HG03439 (cell line): ENCODE measurements at regions not wholly inside any gene's neighbourhood (a gene's known extent, or its start where the extent isn't known, plus 50 kb on each side); places are given as distances from the start of the nearest gene placed in this dataset.

Experiments
- ATAC-seq: cut with Tn5 transposase; IDR thresholded peaks from one replicate; pipeline ENCODE4 v1.9.1; 2021; ENCODE audit warnings: mild to moderate bottlenecking, moderate library complexity; ENCODE audit not compliant: unreplicated experiment

DNA sequence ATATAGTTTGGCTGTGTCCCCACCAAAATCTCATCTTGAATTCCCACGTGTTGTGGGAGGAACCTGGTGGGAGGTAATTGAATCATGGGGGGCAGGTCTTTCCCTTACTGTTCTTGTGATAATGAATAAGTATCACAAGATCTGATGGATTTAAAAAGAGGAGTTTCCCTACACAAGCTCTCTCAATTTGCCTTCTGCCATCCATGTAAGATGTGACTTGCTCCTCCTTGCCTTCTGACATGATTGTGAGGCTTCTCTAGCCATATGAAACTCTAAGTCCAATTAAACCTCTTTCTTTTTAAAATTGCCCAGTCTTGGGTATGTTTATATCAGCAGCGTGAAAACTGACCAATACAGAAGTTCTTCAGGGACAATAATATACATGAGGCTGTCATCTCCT lies 425.1 kb downstream of the PABPC4L start:
- ATAC-seq = no peak

GRCh38 chr4:133775881-133776280 lies 425.7 kb downstream of the PABPC4L start:
- ATAC-seq = no peak

- no peak for ATAC-seq
Observed at GRCh38 chr4:133775469-133775868, 426.1 kb downstream of the PABPC4L start.

DNA sequence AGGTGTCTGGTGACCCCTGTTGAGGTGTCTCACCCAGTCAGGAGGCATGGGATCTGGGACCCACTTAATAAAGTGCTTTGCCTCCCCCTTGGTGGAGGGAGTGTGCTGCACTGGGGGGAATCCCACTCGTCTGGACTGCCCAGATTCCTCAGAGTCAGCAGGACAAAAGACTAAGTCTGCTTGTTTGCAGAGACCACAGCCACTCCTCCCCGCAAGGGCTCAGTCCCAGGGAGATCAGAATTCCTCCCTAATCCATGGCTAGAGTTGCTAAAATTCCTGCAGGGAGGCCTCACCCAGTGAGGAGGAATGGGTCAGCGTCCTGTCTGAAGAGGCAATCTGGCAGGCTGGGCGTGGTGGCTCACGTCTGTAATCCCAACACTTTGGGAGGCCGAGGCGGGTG lies 442.2 kb downstream of the PABPC4L start:
- ATAC-seq = no peak

- ATAC-seq = no peak
Observed at GRCh38 chr4:133741766-133742165, 459.8 kb downstream of the PABPC4L start.

DNA sequence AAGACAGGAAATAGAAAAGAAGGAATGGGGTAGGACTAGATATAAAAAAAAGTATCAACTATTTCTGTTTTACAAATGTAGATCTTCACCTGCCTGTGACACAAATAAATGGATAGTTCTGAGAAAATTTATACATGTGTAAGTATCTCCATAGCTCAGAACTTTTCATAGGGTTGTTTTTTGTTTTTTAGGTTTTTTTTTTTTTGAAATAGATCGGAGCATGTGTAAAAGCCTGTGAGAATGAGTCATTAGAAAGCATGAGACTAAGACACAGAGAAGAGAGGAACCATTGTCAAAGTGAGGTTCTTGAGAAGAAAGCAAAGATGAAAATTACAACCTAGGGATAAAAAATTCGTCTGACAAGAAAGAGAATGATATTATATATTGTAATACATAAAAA lies 481.6 kb downstream of the PABPC4L start:
- no peak for ATAC-seq

- no peak for ATAC-seq
Observed at GRCh38 chr4:133719098-133719497, 482.5 kb downstream of the PABPC4L start.

DNA sequence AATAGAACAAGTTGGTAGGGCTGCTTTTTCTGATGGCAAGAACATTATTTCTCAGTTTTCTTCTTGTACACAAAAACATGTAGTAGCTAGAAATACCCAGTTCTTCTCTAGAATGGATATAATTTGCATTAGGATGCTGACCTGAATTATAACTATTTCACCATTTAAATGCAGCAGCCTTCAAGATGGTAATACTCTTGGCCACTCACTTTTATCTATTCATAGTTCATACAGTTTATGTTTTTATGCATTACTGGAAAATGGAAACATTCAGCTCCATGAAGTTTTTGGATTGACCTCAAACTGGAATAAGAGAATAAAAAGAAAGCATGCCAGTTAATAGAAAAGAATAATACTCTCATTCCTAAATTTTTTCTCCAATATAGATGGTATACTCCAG lies 487.4 kb downstream of the PABPC4L start:
- no peak for ATAC-seq

GRCh38 chr4:133713340-133713739 lies 488.2 kb downstream of the PABPC4L start:
- ATAC-seq = no peak

GRCh38 chr4:133711817-133712216 lies 489.8 kb downstream of the PABPC4L start:
- ATAC-seq = no peak

GRCh38 chr4:133694416-133694815 lies 507.2 kb downstream of the PABPC4L start:
- no peak for ATAC-seq

DNA sequence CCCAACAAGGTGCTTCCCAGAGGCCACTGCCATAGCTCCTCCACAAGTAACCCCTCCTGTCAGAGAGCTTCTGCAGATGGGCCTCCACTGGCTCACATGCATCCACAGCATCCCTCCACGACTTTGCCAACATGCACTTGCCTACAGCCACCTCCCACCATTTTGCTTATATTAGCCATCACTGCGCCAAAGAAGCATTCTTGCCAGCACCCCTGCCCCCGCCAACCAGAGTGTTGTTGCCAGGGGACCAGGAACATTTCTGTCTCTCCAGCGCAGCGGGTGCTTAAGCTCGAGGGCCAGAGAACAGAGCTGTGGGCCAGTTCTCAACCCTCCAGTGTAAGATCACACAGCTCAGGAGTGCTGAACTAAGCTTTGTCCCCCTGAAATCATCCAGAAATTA lies 517.6 kb downstream of the PABPC4L start:
- ATAC-seq = no peak

DNA sequence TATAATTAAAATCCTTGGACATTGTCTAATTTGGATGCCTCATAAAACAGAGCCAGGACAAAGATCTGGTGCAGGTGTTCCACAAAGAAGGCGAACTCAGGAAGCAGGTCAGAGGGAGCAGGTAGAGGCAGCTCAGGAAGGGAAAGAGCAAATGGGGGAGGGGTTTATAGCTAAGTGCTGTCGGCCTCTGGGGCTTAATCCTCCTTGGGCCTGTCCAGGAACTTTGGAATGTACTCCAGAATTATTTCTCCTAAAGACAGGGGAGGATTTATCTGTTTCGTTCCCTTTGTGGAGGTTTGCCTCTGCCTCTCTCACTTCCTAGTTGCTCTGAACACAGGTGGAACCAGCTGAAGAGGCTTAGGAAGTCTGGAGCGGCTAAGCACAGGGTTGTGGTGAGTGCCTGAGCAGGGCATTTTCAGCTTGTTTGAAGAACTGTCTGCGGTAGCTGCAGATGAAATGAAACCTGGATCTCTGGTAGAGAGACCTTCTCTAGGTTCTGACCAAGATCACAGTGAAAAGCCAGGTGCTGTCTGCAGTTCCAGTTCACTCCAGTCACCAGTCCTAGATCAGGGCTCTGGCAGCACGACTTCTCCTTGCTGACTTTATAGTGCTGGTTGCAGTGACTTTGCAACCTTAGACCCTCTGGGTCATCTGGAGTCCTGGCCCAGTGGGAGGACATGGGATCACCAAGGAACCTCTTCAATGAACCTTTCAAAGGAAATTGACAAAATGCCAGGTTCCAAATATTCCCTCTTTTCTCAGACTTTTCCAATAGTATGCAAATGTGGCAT lies 519.2 kb downstream of the PCDH10 start:
- ATAC-seq = no peak

DNA sequence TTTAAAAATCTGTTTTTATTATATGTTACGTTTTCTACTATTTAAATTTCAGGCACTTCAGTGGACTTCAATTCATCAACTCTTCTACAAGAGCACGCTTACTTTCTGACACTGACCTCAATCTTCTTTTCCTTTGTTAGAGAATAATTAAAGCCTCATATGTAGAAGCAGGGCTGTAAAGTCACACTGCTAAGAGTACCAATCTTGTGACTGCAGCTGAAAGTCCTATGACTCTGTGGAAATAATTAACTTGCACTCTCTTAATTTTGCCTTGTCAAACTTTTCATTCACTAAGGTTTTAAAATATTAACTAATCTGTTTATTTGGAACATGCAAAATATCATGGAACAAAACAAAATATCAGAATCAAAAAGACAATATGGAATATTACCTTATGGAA lies 498.1 kb downstream of the PCDH10 start:
- no peak for ATAC-seq

DNA sequence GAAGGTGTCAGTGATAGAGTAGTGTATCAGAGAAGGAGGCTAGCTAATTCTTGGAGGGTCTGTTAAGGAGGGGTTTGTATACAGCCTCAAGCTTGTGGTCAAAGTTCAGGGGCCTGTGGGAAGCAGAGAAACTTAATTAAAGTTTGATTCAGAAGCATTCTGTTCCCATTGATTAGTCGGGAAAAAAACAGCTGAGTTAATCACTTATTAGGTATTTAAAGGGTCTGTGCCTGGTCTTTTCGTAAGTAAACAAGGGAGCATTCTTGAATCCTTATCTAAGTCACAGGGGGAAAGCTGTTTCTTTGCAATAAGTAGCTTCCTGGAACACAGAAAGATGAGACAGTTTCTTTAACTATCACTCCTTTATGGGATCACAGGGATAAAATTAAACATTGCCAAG lies 492.1 kb downstream of the PCDH10 start:
- no peak for ATAC-seq

DNA sequence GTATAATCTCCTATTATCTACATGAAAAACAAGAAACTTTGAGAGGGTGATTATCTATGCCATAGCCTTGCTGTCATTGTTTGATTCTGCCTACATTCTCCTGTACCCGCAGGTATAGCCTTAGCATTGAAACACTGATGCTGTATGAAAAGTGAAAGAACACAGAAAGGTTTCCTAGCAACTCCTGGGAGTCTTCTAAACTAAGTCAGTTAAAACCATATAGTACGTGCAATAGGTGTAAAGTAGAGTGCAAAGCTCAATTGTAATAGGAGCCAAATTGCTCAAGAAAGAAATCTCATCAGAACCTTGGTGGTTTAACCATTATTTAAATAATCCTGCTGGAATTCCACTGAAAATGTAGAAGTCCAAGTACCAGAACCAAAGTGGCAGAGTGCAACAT lies 489.7 kb downstream of the PCDH10 start:
- ATAC-seq = no peak

GRCh38 chr4:133637161-133637560 lies 488.1 kb downstream of the PCDH10 start:
- ATAC-seq = no peak

GRCh38 chr4:133624744-133625143 lies 475.6 kb downstream of the PCDH10 start:
- ATAC-seq = no peak

DNA sequence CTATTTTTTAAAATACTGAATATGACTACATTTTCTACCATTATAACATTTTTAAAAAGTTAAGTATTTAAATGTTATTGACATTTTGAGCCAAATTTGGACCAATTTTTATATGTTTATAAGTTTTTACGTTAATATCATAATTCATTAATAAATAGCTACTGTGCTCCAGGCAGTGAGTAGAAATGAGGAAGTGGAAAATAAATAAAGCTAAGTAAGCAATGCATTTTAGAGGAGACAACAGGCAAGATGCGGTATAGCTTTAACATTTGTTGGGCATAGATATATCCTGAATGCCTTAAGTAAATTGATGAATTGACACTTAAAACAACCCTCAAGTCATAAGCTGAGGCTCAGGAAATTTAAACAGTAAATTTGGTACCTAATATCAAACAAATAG lies 474.8 kb downstream of the PCDH10 start:
- ATAC-seq = no peak

DNA sequence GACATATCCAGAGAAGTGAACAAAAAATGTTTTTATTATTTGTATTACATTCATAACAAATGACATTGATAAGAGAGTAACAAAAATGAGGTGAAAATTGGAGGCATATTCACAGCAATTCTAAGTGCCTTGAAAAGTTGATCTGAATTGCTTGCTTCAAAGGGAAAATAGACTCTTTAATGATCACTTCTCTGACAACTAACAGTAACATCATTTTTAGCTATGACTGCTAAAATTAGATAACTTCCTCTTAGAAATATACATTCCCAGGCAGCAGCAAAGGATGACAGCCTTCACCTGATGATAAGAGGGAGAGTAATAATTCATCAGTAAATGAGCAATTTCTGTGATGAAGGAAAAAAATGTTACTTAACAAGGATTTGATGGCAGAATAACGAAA lies 472.5 kb downstream of the PCDH10 start:
- ATAC-seq = no peak

DNA sequence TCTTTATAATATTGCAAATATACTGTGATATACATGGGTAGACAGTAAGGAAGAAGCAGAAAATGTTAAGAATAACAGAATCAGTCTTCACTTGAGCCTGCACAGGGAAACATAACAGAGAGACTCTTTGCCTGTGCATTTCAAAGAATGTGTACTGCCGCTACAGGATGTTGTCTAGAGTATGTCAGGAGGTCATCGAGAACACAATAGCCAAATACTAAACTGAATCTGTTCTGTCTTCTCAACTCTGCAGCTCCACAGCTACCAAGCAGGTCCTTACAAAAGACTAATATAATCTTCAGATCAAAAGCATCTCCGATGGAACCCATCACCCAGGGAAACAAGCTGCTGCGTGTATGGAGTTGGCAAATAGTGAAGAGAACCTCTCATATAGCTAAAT lies 471.5 kb downstream of the PCDH10 start:
- no peak for ATAC-seq

GRCh38 chr4:133618963-133619362 lies 469.9 kb downstream of the PCDH10 start:
- no peak for ATAC-seq

DNA sequence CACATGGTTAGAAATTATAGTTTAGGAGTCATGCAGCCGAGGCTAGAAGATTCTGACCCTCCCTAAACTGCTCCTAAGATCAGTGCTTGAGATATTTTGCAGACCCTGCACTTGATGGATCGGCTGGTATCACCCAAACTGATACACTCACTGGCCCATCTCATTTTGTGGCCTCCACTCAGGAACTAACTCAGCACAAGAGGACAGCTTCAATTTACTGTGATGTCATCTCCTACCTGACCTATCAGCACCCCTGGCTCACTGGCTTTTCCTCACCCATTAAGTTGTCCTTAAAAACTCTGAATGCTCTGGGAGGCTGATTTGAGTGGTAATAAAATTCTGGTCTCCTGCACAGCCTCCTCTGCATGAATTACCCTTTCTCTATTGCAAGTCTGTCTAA lies 450.9 kb downstream of the PCDH10 start:
- no peak for ATAC-seq
